GM21390 (cell line): ENCODE measurements at regions not wholly inside any gene's neighbourhood (a gene's known extent, or its start where the extent isn't known, plus 50 kb on each side); places are given as distances from the start of the nearest gene placed in this dataset.

Source experiments
- ATAC-seq: cut with Tn5 transposase; IDR thresholded peaks from one replicate; pipeline ENCODE4 v1.9.1; 2021; ENCODE audit not compliant: unreplicated experiment

DNA sequence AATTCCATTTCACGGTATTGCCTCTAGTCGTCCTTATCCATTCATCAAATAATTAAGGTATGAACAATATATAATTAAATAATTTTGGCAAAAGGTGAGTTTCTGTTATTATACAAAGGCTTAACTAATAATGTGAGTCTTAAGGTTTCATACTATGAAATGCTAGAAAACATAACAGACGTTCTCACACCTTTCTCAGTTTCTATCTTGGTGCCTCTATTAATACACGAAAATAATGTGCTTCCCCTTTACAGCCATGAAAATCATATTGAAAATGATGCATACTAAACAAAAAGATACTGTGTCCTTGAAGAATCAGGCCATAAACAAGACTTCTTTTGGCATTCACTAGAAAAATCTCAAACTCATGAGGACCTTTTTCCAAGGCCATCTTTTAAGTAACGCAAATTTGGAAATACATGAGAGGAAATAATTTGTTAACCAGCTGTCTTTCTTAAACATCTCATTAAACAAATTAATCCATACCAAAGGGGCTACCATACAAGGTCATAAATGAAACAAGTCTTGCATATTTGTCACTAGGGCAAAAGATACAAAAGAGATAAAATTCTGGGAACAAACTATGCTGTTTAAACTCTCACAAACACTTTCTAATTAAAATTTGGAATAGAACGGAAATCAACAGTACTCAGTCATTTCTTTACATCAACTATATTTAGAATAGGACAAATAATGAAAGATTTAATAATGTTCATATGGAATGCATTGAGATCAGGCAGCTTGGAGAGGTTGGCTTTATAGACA lies 53.9 kb upstream of the CAV2 start:
- peak; percentile 68 for ATAC-seq

DNA sequence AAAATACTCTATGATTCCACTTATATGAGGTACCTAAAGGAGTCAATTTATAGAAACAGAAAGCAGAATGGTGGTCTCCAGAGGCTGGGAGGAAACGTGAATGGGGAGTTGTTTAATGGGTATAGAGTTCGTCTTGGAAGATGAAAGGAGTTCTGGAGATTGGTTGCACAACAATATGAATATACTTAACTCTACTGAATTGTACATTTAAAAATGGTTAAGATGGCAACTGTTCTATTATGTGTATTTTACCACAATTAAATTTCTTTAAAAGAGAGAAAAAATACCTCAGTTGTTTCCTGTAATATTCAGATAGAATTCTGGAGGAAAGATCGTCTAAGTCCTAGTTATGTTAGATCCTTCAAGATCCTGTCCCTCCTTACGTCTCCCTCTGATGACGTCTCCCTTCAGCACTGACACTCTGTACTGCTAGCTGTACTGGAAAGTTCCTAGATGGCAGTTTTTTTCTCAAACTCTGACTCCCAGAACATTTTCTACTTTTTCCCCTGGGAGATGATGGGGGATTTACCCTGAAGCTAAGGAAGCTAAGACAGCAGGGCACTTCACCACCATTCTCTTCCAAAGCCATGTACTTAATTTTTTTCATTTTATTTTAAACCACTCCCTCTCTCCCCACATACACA lies 53.2 kb upstream of the CAV2 start:
- ATAC-seq: no peak

DNA sequence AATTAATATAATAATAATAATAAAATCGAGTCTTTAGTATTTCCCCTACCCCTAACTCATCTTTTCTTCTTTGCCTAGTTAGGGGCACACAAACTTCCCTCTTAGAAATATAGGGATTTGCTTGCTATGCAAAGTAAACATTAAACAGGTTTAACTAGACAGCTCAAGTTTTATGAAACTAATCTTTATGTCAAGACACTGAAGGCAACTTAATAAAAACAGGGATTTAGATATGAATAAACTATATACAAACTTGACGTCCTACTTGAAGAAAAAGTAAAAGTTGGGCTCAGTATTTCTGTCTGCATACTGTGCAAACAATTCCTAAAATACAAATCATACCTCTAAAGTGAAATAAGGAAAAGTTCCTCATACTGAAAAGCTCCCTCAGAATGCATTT lies 52.1 kb upstream of the CAV2 start:
- ATAC-seq: no peak

DNA sequence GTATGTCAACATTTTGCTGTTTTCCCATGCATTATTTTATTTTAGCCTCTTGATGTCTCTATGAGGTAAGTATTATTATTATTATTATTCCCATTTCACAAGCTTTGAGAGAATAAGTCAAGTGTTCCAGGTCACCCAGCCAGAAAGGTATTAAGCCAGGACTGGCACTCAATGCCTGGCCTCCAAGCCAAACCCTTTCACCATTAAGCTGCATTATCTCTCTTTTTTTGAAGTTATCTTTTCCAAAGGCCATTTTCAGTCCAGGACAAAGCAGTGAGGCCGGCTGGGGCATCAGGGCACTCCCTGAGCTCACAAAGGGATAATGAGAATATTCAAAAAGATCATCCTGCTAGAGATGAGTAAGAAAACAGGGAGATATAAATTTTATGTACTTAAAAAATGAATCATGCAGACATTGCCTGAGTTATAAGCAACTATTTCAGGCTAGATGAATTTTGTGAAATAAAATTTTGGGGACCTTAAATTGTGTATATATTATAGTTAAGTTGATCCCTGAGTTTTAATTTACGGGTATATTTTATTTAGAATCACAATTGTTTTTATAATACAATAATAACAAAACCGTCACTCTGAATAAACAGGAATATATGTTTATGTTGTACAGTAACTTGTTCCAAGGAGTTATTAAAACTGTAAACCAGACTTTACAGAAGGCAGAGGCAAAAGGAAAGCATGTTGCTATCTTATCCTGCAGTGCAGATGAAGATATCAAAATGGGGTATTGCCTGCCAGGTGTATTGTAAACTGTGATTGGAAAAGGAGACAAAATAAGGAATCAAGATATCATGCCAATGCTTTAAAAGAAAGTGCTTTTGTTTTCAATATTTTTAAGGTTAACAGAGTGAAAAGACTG lies 51.3 kb upstream of the CAV2 start:
- no peak for ATAC-seq

DNA sequence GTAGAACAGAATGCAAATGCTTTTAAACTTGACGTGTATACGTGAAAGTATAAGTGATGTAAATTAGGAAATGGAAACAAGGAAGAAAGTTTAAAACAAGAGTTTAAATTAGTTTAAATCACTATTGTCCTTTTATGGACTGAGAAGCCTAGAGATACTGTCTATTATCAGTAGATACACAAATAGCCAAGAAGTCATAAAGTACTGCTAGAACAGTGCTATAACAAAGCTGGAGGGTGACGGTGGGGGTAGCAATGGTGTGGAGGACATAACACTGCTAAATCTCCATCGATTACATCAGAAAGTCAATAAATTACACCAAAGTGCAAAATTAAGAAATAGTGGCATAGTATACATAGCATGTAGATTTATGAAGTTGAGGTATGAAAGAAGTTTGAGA lies 50.1 kb upstream of the CAV2 start:
- no peak for ATAC-seq
